ENCODE measurements at regions not wholly inside any gene's neighbourhood (a gene's known extent, or its start where the extent isn't known, plus 50 kb on each side); places are given as distances from the start of the nearest gene placed in this dataset.

DNA sequence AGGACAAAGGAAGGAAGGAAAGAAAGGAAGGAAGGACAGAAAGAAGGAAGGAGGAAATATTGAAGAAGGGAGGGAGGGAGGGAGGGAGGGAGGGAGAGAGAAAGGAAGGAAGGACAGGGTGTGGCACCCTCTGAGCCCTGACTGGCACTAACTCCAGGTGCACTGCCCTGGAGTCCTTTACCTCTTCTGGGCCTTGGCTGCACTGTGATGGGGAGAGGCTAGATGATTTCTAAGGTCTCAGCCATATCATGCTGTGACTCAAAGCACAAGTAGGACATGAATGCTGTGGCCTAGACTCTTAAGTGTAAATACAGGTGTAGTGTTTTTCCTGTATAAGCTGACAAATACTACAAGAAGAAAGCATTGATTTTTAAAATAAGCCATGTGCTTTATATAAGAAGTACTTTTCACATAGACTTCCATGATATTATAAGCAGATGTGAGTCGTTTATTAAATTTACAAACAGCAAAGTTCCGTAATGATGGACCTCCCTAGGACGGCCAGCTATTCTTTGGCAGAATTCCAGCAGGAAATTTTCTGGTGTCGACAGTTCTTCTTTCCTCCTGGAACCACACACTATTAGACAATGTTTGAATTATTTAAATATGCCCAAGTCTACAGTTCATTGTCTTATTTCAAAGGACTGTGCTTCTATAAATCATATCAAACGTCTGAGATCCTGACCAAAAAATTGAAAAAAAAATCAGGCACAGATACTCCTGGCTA, 213.8 kb upstream of the C2CD4B start:
- H3K27ac ChIP-seq (ENCODE audit: low read depth, low read length) = no peak overlapping the region
- peaks cover 6% of the 10 kb centered on the region for H3K4me1 ChIP-seq (ENCODE audit: insufficient read depth, low read length)
- no peaks in the 10 kb centered on the region for H3K36me3 ChIP-seq (ENCODE audit: insufficient read depth, low read length)
- no peaks in the 10 kb centered on the region for H3K9me3 ChIP-seq (ENCODE audit: low read length)
- no peaks in the 10 kb centered on the region for H3K27me3 ChIP-seq (ENCODE audit: control insufficient read depth in 1 of 2, insufficient read depth in 2 of 2, low read length in 2 of 2)
- H3K9ac ChIP-seq (ENCODE audit: low read length) = no peak overlapping the region
- H3K4me3 ChIP-seq (ENCODE audit: low read depth in 1 of 2, low read length in 2 of 2) = no peak overlapping the region

DNA sequence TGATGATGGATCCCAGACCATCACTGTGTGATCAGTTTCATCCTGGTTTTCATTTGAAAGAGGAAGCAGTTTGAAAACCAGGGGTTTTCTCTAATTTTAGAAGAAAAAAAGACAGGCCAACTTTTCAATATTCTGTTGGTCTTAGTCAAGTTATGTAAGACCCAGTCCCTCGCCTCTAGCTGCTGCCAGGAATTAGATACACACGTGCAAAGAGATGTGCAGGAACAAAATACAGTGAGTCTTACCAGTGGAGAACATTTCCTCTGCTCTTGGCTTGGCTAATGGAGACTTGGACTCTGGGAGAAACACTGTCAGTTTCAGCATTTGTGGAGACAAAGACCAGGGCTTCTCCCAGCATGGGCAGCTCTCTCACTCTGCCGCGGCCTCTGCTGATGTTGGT, 214.9 kb upstream of the C2CD4B start:
- Histone ChIP-seq H3K36me3 (ENCODE audit: insufficient read depth, low read length) (no peaks in the 10 kb centered on the region), H3K27ac (ENCODE audit: low read depth, low read length) (no peak overlapping the region), H3K4me3 (ENCODE audit: low read depth in 1 of 2, low read length in 2 of 2) (no peak overlapping the region), H3K27me3 (ENCODE audit: control insufficient read depth in 1 of 2, insufficient read depth in 2 of 2, low read length in 2 of 2) (no peaks in the 10 kb centered on the region), H3K9me3 (ENCODE audit: low read length) (no peaks in the 10 kb centered on the region), H3K4me1 (ENCODE audit: insufficient read depth, low read length) (peaks cover 6% of the 10 kb centered on the region), H3K9ac (ENCODE audit: low read length) (no peak overlapping the region)

DNA sequence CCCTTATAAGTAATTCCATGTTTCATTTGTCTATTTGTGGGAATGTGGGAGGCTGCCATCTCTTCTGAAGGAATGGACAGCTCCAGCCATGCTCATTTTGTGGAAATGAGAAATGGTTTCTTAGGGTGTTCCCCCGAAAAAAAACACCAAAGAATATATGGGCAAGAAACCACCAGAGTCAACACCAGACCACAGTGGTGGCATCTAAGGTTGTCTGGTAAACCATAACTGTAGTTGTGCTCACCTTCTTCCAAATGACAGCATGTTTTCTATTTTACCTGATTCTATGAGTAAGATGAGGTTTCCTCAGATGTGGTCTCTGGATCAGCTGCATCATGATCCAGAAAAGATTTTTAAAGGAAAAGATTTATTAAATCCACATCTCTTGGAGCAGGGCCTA, 217.0 kb upstream of the C2CD4B start:
- Histone ChIP-seq H3K4me3 (ENCODE audit: low read depth in 1 of 2, low read length in 2 of 2) (no peak overlapping the region), H3K9ac (ENCODE audit: low read length) (no peak overlapping the region), H3K36me3 (ENCODE audit: insufficient read depth, low read length) (no peaks in the 10 kb centered on the region), H3K9me3 (ENCODE audit: low read length) (no peaks in the 10 kb centered on the region), H3K27ac (ENCODE audit: low read depth, low read length) (no peak overlapping the region), H3K4me1 (ENCODE audit: insufficient read depth, low read length) (peaks cover 6% of the 10 kb centered on the region), H3K27me3 (ENCODE audit: control insufficient read depth in 1 of 2, insufficient read depth in 2 of 2, low read length in 2 of 2) (no peaks in the 10 kb centered on the region)

DNA sequence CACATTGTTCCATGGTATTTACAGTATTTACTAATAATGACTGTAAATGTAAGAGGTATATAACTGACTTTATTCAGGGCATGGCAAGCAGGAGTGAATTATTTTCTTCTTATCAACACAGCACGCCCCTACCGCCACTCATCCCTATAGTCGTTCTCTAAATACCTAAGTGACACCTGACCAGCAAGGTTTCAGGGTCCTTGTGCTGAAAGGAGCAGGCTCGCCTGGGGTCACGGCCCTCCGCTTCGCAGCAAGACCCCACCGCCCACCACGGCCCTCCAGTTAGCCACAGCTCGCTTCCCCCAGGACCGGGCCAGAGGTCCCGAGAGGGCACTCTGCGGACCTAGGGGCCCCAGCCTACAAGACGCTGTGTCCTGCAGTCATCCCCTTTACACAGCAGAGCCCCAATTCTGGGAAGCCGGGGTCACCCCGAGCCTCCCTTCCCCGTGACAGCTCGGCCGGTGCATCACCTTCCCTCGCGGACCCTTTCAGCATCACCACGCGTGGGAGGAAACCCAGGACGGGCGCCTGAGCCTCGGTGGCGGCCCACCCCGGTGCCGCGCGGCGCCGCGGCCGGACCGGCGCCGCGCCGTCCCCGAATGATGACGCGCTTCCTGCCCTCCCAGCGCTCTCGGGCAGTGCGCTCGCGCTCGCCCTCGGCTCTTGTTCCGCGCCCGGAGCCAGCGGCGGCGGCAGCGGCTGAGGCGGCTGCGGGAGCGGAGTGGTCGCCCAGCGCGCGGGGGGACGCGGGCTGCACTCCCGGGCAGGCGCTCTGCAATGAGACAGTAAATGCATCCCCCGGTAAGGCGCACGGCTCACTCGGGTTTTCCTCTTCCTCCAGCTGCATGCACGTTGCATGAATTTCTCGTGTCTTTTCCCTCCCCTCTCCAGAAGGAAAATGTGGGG, 225.1 kb upstream of the C2CD4B start, which contains the start of gene TLN2:
Gene TLN2, plus strand, starts transcription at position 666 of the 906 bp plus-strand sequence.
- Histone ChIP-seq H3K27ac (ENCODE audit: low read depth, low read length) (peak within 1 kb of the TSS; percentile 97), H3K4me1 (ENCODE audit: insufficient read depth, low read length) (peaks cover 15% of the 10 kb centered on the region), H3K4me3 (ENCODE audit: low read depth in 1 of 2, low read length in 2 of 2) (peak within 1 kb of the TSS; percentile 78 to 91), H3K9ac (ENCODE audit: low read length) (peak within 1 kb of the TSS; percentile 79), H3K9me3 (ENCODE audit: low read length) (no peaks in the 10 kb centered on the region), H3K36me3 (ENCODE audit: insufficient read depth, low read length) (no peaks in the 10 kb centered on the region), H3K27me3 (ENCODE audit: control insufficient read depth in 1 of 2, insufficient read depth in 2 of 2, low read length in 2 of 2) (no peaks in the 10 kb centered on the region)

DNA sequence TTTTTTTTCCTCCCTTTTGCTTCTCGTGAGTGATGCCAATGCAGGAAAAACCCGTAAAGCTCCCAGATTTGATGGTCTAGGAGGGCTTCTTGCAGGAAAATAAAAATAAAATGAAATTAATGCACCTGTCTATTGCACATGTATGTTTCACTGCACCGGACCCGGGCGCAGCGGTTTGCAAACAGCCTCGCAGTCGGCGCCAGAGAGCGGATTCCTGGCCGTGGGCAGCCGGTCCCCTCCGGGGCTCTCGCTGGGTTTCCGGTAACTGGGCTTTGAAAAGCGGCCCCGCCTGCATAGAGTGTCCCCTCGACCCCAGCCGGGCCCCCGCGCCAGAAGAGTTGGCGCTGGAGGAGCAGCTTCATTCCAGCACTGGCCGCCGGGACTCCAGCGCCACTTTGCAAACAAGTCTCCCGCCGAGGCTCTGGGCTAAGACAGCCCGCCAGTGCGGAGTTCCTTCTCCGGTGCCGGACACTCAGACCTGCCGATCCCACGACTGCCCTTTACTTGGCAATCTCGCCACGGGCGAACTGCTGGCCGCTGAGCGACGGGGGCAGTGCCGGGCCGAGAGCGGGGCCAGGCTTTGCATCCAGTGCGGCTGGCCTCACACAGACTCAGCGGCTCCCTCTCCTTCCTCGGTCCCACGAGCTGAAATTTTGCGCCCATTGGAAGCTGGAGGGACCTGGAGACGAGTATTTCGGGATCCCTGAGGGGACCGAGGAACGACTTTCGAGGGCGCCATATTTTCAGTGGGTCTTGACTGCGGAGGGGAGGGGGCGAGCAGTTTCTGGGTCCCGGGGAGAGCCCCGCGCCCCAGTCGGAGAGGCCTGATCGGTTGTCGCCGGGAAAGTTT, 225.9 kb upstream of the C2CD4B start:
- Histone ChIP-seq H3K27ac (ENCODE audit: low read depth, low read length) (peak overlapping the region; percentile 97), H3K27me3 (ENCODE audit: control insufficient read depth in 1 of 2, insufficient read depth in 2 of 2, low read length in 2 of 2) (no peaks in the 10 kb centered on the region), H3K9ac (ENCODE audit: low read length) (no peak overlapping the region)

DNA sequence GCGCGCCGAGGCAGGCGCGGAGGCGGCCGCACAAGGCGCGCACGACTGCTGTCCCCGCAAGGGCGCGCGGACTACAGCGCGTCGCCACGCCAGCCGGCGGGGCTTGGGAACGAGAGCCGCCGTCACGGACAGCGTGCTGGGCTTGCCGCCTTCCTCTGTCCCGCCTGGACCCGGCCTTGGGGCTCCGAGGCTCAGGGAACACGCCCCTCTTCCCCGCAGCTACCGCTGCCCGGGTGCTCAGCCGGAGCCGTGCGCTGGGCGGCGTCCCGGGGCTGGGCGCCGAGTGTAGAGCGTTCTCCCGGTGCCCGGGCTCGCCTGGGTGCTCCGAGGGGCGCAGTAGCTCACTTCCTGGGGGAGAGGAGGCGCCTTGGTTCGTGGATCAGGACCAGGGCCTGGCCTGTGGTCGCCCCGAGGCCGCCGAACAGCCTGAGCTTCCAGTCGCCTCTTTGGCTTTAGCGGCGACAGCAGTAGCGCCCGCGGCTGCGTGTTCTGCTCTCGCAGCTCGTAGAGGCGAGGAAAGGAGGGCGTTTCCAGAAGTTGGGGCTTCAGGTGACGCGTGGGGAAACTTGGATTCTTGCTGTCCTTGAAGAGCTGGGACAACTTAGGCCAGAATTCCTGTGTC, 226.7 kb upstream of the C2CD4B start:
- Histone ChIP-seq H3K9me3 (ENCODE audit: low read length) (no peaks in the 10 kb centered on the region), H3K27me3 (ENCODE audit: control insufficient read depth in 1 of 2, insufficient read depth in 2 of 2, low read length in 2 of 2) (no peaks in the 10 kb centered on the region), H3K4me3 (ENCODE audit: low read depth in 1 of 2, low read length in 2 of 2) (peak overlapping the region; percentile 78 to 91), H3K4me1 (ENCODE audit: insufficient read depth, low read length) (peaks cover 15% of the 10 kb centered on the region), H3K36me3 (ENCODE audit: insufficient read depth, low read length) (no peaks in the 10 kb centered on the region), H3K9ac (ENCODE audit: low read length) (peak overlapping the region; percentile 37), H3K27ac (ENCODE audit: low read depth, low read length) (peak overlapping the region; percentile 73)

More for the DNA sequence above, 225.9 kb upstream of the C2CD4B start:
- no peaks in the 10 kb centered on the region for H3K9me3 ChIP-seq (ENCODE audit: low read length)
- peak overlapping the region; percentile 78 to 91 for H3K4me3 ChIP-seq (ENCODE audit: low read depth in 1 of 2, low read length in 2 of 2)
- peaks cover 15% of the 10 kb centered on the region for H3K4me1 ChIP-seq (ENCODE audit: insufficient read depth, low read length)
- H3K36me3 ChIP-seq (ENCODE audit: insufficient read depth, low read length) = no peaks in the 10 kb centered on the region

DNA sequence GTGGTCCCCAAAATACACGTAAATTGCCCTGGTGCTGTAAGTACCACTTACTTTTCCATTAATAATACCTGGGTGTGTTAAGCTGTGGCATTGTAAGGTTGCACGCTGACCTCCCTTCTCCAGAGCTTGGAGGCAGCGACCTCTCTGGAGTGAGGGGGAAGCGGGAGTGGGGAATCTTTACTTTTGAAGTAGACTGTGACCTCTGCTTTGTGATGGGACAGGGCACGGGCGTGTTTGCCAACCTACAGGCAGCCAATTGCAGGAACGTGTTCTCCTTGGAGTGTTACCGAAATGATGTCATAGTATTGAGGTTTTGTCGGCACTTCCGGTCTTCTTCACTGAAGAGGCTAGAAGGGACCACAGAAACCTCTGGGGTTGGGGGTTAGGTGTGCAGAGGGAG, 227.3 kb upstream of the C2CD4B start:
- Histone ChIP-seq H3K4me3 (ENCODE audit: low read depth in 1 of 2, low read length in 2 of 2) (peak overlapping the region; percentile 78 to 91), H3K27ac (ENCODE audit: low read depth, low read length) (no peak overlapping the region), H3K36me3 (ENCODE audit: insufficient read depth, low read length) (no peaks in the 10 kb centered on the region), H3K27me3 (ENCODE audit: control insufficient read depth in 1 of 2, insufficient read depth in 2 of 2, low read length in 2 of 2) (no peaks in the 10 kb centered on the region), H3K4me1 (ENCODE audit: insufficient read depth, low read length) (peaks cover 15% of the 10 kb centered on the region), H3K9me3 (ENCODE audit: low read length) (no peaks in the 10 kb centered on the region), H3K9ac (ENCODE audit: low read length) (peak overlapping the region; percentile 37)

DNA sequence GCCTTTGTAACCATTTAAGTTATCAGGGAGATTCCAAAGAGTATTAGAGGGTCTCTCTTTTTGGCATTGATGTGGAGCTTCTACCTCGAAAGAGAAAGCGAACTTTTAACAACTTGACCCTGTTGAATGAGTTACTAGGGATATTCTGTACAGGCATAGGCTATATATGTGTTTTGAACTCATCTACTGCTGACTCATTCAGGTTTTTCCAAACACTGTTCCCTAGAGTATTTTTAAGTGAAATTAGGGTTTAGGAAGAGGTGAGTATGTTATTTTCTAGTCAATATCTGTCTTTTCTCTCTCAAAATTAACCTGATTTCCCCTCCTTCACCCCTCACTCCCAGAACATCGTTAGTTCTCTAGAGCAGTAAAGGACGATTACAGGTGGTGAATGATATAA, 228.1 kb upstream of the C2CD4B start:
- Histone ChIP-seq H3K4me3 (ENCODE audit: low read depth in 1 of 2, low read length in 2 of 2) (no peak overlapping the region), H3K27me3 (ENCODE audit: control insufficient read depth in 1 of 2, insufficient read depth in 2 of 2, low read length in 2 of 2) (no peaks in the 10 kb centered on the region)

DNA sequence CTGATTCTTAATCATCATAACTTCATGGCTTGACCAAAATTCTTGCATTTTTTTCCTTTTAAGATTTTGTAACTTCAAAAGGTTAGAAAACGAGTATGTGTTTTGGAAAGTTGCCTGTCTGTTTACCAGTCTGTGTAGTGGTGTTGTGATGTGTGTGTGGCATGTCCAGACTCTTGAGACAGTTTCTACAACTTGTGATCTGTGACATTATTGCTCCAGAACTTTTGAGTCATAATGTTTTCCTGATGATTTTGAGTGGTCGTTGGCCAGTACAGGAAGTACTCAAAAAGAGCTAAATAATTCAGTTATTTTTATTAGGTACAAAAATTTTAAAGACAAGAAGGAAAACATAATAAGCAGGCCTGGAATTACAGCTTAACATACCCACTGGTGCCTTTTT, 229.0 kb upstream of the C2CD4B start:
- peaks cover 15% of the 10 kb centered on the region for H3K4me1 ChIP-seq (ENCODE audit: insufficient read depth, low read length)
- H3K27ac ChIP-seq (ENCODE audit: low read depth, low read length) = no peak overlapping the region
- H3K27me3 ChIP-seq (ENCODE audit: control insufficient read depth in 1 of 2, insufficient read depth in 2 of 2, low read length in 2 of 2) = no peaks in the 10 kb centered on the region

More for the DNA sequence above, 228.1 kb upstream of the C2CD4B start:
- H3K9me3 ChIP-seq (ENCODE audit: low read length) = no peaks in the 10 kb centered on the region
- H3K9ac ChIP-seq (ENCODE audit: low read length) = peak overlapping the region; percentile 37
- H3K4me1 ChIP-seq (ENCODE audit: insufficient read depth, low read length) = peaks cover 15% of the 10 kb centered on the region
- no peak overlapping the region for H3K27ac ChIP-seq (ENCODE audit: low read depth, low read length)
- no peaks in the 10 kb centered on the region for H3K36me3 ChIP-seq (ENCODE audit: insufficient read depth, low read length)

DNA sequence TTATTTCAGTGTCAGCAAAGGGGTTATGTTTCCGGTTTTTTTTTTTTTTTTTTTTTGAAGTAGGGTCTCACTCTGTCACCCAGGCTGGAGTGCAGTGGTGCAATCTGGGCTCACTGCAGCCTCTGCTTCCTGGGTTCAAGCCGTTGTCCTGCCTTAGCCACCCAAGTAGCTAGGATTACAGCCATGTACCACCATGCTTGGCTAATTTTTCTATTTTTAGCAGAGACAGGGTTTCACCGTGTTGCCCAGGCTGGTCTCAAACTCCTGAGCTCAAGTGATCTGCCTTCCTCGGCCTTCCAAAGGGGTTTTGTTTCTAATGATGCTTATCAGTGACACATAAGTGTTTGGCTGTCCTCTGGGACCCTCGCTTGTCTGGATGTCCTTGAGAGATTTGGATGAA, 235.7 kb upstream of the C2CD4B start:
- no peak overlapping the region for H3K4me3 ChIP-seq (ENCODE audit: low read depth in 1 of 2, low read length in 2 of 2)
- H3K27ac ChIP-seq (ENCODE audit: low read depth, low read length) = no peak overlapping the region
- no peaks in the 10 kb centered on the region for H3K9me3 ChIP-seq (ENCODE audit: low read length)
- no peaks in the 10 kb centered on the region for H3K36me3 ChIP-seq (ENCODE audit: insufficient read depth, low read length)
- H3K4me1 ChIP-seq (ENCODE audit: insufficient read depth, low read length) = peaks cover 11% of the 10 kb centered on the region
- H3K27me3 ChIP-seq (ENCODE audit: control insufficient read depth in 1 of 2, insufficient read depth in 2 of 2, low read length in 2 of 2) = no peaks in the 10 kb centered on the region
- no peak overlapping the region for H3K9ac ChIP-seq (ENCODE audit: low read length)

More for the DNA sequence above, 229.0 kb upstream of the C2CD4B start:
- Histone ChIP-seq H3K4me3 (ENCODE audit: low read depth in 1 of 2, low read length in 2 of 2) (no peak overlapping the region), H3K9me3 (ENCODE audit: low read length) (no peaks in the 10 kb centered on the region), H3K9ac (ENCODE audit: low read length) (no peak overlapping the region), H3K36me3 (ENCODE audit: insufficient read depth, low read length) (no peaks in the 10 kb centered on the region)
